Vagina (tissue), 2 donors: ENCODE measurements at regions not wholly inside any gene's neighbourhood (a gene's known extent, or its start where the extent isn't known, plus 50 kb on each side); places are given as distances from the start of the nearest gene placed in this dataset.

Experiments used
- DNase-seq, 2 donors: peaks; one replicate each; pipeline ENCODE4 v3.0.0-alpha.2; 2017; ENCODE audit errors: extremely low spot score in 2 of 2
- H3K27ac ChIP-seq: fragments of 200-600 bp; sonication (generic); one replicate; pipeline ENCODE4 v1.5.1; 2019
- H3K27me3 ChIP-seq: fragments of 200-600 bp; sonication (generic); one replicate; pipeline ENCODE4 v1.5.1; 2019
- H3K36me3 ChIP-seq, 2 donors: fragments of 200-600 bp; sonication (generic); one replicate each; pipeline ENCODE4 v1.5.1; 2017 to 2019
- H3K4me1 ChIP-seq: fragments of 200-600 bp; sonication (generic); one replicate; pipeline ENCODE4 v1.5.1; 2019
- H3K4me3 ChIP-seq, 2 donors: fragments of 200-600 bp; sonication (generic); 1 replicate in 1 of 2; 2 replicates in 1 of 2; pipeline ENCODE4 v1.5.1; 2016 to 2019
- H3K9me3 ChIP-seq: fragments of 200-600 bp; sonication (generic); one replicate; pipeline ENCODE4 v1.5.1; 2019
- CTCF ChIP-seq, 3 experiments: fragments of 450-650 bp in 2 of 3; fragments of 200-600 bp in 1 of 3; sonication (generic) in 1 of 3; IDR thresholded peaks; one replicate each; pipeline ENCODE4 v1.5.1; 2017 to 2019; ENCODE audit warnings: antibody characterized with exemption in 3 of 3, mild to moderate bottlenecking in 2 of 3, moderate library complexity in 2 of 3
- POLR2A ChIP-seq, 2 donors: fragments of 450-650 bp; IDR thresholded peaks; one replicate each; pipeline ENCODE4 v1.6.1; 2017; ENCODE audit warnings: antibody characterized with exemption in 2 of 2, mild to moderate bottlenecking in 2 of 2, moderate library complexity in 2 of 2
- POLR2AphosphoS5 ChIP-seq, 2 donors: sonication (generic); formaldehyde crosslinking; IDR thresholded peaks; one replicate each; pipeline ENCODE4 v1.9.0; 2017; ENCODE audit warnings: antibody characterized with exemption in 2 of 2, mild to moderate bottlenecking in 2 of 2, low read depth in 1 of 2; ENCODE audit not compliant: insufficient read depth in 1 of 2
- intact Hi-C: fragments of 100-400 bp; cut with DNase I; formaldehyde crosslinking; loops from one replicate; pipeline ENCODE4 v1.15.1; 2023

- no peak for TF ChIP-seq CTCF (IDR thresholded peaks at IDR 0.05)
Observed at GRCh38 chr4:12975511-12975910, 508.6 kb downstream of the RAB28 start.

GRCh38 chr4:12973522-12973921 lies 510.6 kb downstream of the RAB28 start:
- no peak for TF ChIP-seq POLR2A (IDR thresholded peaks at IDR 0.05)
- no peak for TF ChIP-seq POLR2AphosphoS5 (IDR thresholded peaks at IDR 0.05; ENCODE audit: insufficient read depth in 1 of 2, low read depth in 1 of 2)
- no peak for TF ChIP-seq CTCF (IDR thresholded peaks at IDR 0.05)
- Histone ChIP-seq H3K4me3 (no peak overlapping the region), H3K4me1 (no peaks in the 10 kb centered on the region), H3K36me3 (no peaks in the 10 kb centered on the region), H3K9me3 (no peaks in the 10 kb centered on the region), H3K27ac (no peak overlapping the region), H3K27me3 (no peaks in the 10 kb centered on the region)
- intact Hi-C loops: no loop called here
- DNase-seq: no peak

More at GRCh38 chr4:12975511-12975910, 508.6 kb downstream of the RAB28 start:
- Histone ChIP-seq H3K4me1 (no peaks in the 10 kb centered on the region), H3K9me3 (no peaks in the 10 kb centered on the region), H3K4me3 (no peak overlapping the region), H3K27me3 (no peaks in the 10 kb centered on the region), H3K36me3 (no peaks in the 10 kb centered on the region), H3K27ac (no peak overlapping the region)
- intact Hi-C loops: no loop called here
- no peak for DNase-seq

- intact Hi-C loops: no loop called here
- no peak for DNase-seq
- H3K27ac ChIP-seq: no peak overlapping the region
- H3K9me3 ChIP-seq: no peaks in the 10 kb centered on the region
- no peaks in the 10 kb centered on the region for H3K4me1 ChIP-seq
- no peaks in the 10 kb centered on the region for H3K27me3 ChIP-seq
- TF ChIP-seq CTCF (IDR thresholded peaks at IDR 0.05) (no peak), POLR2AphosphoS5 (IDR thresholded peaks at IDR 0.05; ENCODE audit: insufficient read depth in 1 of 2, low read depth in 1 of 2) (no peak), POLR2A (IDR thresholded peaks at IDR 0.05) (no peak)
- H3K36me3 ChIP-seq: no peaks in the 10 kb centered on the region
- H3K4me3 ChIP-seq: no peak overlapping the region
Observed at GRCh38 chr4:12968345-12968744, 515.8 kb downstream of the RAB28 start.

GRCh38 chr4:12966726-12967125 lies 517.4 kb downstream of the RAB28 start:
- Histone ChIP-seq H3K27ac (no peak overlapping the region), H3K36me3 (no peaks in the 10 kb centered on the region), H3K9me3 (no peaks in the 10 kb centered on the region), H3K27me3 (no peaks in the 10 kb centered on the region), H3K4me3 (no peak overlapping the region), H3K4me1 (no peaks in the 10 kb centered on the region)
- intact Hi-C loops: no loop called here
- no peak for DNase-seq
- no peak for TF ChIP-seq CTCF (IDR thresholded peaks at IDR 0.05)
- TF ChIP-seq POLR2A (IDR thresholded peaks at IDR 0.05): no peak
- TF ChIP-seq POLR2AphosphoS5 (IDR thresholded peaks at IDR 0.05; ENCODE audit: insufficient read depth in 1 of 2, low read depth in 1 of 2): no peak

GRCh38 chr4:12965334-12965733 lies 518.8 kb downstream of the RAB28 start:
- H3K4me3 ChIP-seq: no peak overlapping the region
- H3K36me3 ChIP-seq: no peaks in the 10 kb centered on the region
- no peaks in the 10 kb centered on the region for H3K9me3 ChIP-seq
- intact Hi-C loops: no loop called here
- DNase-seq: no peak
- no peaks in the 10 kb centered on the region for H3K4me1 ChIP-seq
- H3K27ac ChIP-seq: no peak overlapping the region
- no peak for TF ChIP-seq POLR2A (IDR thresholded peaks at IDR 0.05)
- TF ChIP-seq CTCF (IDR thresholded peaks at IDR 0.05): no peak
- no peak for TF ChIP-seq POLR2AphosphoS5 (IDR thresholded peaks at IDR 0.05; ENCODE audit: insufficient read depth in 1 of 2, low read depth in 1 of 2)
- H3K27me3 ChIP-seq: no peaks in the 10 kb centered on the region
